Myocyte (in vitro differentiated cells): ENCODE measurements at regions not wholly inside any gene's neighbourhood (a gene's known extent, or its start where the extent isn't known, plus 50 kb on each side); places are given as distances from the start of the nearest gene placed in this dataset.

Experiments
- DNase-seq: peaks from one replicate; pipeline ENCODE4 v3.0.0-alpha.2; 2012; ENCODE audit warnings: low read depth

DNA sequence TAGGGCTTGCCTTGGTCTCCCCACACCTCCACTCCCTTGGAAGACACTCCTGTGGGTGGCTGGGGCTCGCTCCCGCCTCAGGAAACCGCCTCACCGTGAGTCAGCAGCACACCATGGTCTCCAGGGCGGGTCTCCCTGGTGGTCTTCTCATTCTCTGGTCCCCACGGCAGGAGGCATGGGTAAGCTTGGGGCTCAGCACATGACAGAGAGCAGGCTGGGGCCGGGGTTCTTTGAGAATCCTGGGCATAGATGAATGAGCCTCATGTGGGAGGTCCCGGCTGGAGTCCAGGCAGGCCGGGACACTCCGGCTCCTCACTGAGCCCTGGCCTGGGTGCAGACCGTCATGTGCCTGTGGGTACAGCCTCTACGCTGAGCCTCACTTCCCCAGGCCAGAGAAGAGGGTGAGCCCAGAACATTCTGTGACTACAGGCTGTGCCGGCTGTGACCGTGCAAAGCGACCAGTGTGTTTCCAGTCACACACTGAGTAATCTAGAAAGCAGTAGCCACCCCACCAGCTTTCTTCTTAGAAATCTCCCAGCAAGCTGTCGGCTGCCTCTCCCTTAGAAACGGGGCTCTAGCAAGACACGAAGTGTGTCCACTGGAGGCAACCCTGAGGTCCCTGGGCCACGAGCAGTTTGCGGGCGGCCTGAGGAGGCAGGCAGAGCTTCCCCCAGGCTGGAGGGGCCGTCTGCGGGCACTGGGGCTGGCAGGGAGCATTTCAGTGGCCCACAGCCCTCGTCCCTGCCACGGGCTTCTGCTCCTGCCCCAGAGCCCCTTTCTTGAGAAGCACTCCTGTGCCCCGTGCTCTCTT lies 93.1 kb downstream of the RHOB start:
- peak; percentile 43 for DNase-seq

DNA sequence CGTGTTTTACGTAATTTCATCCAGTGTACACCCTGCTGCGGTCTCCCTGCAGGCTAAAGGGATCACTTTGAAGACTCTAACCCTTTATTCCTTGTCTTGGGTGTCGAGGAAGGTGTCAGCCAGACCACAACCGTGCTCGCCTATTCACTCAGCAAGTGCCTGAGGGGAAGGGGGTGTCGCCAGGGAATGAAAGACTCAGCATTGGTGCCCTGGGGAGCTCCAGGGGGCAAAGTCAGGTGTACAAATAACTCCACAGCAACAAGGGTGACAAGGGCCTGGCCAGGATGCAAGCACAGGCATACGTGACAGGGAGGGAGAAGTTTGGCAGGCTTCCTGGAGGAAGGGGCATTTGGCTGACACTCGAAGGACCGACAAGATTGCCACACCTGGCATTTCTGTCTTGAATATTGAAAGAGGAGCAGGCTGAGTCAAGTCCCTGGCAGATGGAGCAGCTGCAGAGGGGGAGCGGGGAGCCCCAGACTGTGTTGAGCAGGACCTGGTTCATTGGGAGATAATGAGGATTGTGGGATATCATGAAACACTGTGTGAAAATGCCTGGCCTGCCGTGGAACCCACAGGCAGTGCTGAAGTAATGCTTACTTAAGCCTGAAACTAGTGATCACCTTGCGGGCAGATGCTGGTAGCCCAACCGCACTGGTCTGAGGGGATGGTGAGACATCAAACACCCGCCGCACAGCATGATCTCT lies 93.9 kb downstream of the RHOB start:
- DNase-seq: peak; percentile 90

DNA sequence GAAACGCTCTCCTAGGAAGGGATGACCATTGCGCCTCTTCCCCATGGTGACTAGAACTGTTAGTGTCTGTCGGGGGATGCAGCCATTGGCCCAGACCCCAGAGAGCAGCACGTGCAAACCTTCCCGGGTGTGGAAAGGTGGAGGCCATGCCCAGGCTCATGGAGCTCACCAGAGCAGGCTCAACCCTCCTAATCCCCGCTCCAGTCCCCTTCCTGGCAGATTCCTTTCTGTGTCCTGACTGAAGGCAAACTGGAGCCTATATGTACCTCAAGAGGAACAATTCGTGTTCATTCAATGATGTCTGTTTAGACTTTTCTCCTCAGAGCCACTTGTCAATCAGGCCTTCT lies 94.4 kb downstream of the RHOB start:
- no peak for DNase-seq

DNA sequence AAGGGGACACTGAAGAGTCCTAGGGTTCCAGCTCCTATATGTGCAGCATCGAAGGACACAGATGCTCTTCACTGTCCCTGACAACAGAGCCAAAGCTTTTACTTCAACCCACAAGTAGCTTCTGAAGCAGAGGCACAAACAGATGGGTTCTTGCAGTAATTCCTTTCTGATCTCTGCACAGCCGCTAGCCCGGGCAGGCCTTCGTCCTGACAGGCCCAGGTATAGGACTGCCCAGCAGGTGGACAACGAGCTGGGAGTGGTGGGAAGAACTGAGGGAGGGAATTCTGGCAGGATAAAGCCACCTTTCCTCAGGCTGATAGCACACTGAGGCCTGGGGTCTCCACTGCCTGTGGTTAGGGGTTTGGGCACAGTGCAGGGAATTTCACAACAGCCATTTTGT lies 94.8 kb downstream of the RHOB start:
- DNase-seq: no peak

DNA sequence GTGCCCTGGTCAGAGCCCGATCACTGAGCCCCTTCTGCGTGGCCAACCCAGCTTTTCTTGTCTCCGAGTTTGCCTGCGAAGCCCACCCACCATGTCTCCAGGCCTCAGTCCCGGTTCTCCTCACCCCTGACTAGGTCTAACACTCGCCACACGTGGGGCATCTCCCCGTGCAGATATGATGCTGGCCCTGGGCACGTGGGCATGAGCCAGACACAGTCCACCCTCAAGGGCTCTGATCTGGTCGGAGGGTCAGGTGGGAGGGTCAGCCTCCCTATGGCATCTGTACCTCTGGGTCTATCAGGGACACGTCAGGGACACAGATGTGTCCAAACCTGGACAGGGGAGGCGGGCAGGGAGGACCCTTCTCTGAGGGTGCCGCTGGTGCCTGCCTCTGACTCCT lies 95.4 kb downstream of the RHOB start:
- no peak for DNase-seq

DNA sequence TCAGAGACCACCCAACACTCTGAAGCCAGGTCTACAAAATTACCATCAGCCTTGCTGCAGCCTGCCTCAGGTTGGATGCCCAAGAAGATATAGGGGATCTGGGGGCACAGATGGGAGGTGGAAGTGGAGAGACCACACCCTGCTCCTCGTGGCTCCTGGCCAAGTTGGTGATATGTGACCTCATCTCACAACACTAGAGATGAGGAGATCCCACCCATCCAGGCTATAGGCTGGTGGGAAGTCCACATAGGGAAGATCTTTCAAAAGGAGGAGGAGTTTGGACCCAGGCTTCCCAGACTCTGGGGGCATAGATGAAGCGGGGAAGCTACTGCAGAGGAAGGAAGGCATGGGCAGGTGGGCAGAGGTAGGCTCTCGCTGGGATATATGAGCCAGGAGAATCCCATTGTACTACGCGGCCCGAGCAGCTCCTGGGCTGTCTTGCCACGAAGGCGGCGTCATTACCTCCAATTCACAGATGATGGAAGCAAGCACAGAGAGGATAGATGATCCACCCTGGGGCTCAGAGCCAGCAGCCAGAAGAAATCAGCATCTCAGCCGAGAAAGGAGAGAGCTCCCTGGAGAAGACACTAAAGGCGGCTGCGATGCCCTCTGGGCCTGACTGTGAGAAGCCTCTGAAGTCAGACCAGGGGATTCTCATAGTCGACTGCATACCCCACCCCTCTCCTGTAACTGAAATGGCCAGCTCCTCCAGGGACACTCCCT lies 96.0 kb downstream of the RHOB start:
- DNase-seq: peak; percentile 90

DNA sequence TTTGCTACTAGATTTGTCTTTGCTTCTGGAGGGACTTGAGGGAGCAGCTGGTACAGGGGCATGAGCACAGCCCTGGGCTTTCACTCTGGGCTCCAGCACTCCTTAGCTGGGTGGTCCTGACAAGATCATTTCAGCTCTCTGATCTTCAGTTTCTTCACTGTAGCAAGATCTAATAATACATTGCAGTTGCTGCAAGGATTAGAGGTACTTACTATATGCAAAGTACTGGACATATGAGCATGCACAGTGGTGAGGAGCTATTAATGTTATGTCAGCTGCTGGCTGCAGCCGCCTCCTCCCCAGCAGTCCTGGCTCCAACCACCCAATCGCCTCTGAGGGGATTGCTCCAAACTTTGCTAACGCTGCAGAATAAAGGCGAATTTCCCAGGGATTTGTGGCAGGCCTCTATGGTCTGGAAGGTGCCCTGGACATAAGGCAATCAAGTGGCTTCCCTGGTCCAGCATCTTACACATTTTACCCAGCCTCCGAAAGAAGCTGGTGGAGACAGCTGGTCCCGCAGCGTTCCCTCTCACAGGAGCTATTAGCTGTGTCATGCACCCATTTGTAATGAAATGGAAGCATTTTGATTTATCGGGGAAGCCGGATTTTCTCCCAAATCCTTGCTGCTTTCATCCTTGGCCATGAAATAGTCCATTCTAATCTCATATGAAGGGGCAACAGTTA lies 96.7 kb downstream of the RHOB start:
- peak; percentile 95 for DNase-seq

DNA sequence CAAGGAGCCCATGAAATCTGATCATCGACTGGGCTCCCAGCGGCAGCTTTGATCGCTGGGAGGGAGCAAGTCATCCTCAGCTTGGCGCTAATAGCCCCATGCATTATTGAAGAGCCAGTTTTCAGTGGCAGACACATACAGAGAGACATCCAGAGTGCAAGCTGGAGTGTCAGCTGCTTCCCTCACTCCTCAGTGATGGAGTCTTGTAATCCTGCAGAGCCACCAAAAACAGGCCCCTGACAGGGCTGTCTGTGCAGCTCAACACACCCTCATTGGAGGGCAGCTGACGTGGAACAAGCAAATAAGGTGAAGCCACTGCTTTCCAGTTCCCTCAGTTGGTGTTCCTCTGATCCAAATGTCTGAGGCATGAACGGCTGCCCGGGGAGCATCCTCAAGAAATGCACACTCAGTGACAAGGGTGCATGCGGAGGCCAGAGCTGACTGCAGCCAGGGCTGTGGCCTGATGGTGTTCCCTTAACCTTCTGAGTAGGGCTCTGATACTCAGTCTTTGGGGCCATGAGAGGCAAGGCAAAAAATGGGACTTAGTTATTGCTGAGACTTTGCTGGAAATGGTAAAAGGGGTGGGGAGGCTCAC lies 97.4 kb downstream of the RHOB start:
- peak; percentile 74 for DNase-seq

DNA sequence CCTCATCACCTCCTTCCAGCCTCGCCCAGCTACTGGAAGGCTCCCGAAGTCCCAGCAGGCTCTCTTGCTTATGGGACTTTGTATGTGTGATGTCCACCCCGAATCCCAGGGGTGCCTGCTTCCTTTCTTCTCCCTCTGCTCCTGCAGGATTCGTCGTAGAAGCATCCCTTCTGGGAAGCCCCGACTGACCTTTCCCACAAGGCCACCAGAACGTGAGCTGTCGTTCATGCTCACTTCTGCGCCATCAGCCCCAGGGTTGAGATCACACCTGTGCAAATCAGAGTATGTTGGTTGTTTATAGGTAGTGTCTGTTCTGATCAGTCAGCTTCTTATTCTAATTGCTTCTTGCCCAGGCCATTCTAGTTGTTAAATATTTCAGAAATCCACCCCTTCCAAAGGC lies 101.8 kb downstream of the HS1BP3 start:
- DNase-seq: no peak

DNA sequence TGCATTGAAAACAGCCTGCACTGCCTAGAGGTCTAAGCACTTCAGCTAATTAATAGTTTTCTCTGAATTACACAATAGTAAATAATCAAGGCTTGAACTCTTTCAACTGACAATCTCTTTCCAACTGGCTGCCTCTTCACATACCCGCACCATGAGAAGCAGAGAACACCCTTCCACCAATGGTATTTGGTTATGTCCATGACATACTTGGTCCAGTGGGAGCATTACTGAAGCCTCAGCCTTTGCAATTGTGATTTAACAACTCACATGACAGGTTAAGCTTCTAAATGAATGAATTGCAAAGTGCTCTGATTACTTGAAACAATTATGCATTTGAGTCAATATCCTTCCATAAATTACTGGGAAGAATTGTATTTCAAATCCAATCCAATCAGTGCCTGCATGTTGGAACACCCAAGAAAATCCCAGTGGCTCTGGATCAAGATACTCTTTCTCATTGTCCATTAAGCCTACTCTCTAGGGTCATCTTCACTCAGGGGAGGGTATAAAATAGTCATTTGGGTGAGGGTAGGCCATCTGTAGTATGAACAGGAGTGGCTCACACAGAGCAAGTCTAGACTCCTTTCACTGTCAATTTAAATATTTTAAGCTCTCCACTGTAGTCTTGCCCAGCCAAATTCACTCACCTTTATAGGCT lies 101.1 kb downstream of the HS1BP3 start:
- no peak for DNase-seq

DNA sequence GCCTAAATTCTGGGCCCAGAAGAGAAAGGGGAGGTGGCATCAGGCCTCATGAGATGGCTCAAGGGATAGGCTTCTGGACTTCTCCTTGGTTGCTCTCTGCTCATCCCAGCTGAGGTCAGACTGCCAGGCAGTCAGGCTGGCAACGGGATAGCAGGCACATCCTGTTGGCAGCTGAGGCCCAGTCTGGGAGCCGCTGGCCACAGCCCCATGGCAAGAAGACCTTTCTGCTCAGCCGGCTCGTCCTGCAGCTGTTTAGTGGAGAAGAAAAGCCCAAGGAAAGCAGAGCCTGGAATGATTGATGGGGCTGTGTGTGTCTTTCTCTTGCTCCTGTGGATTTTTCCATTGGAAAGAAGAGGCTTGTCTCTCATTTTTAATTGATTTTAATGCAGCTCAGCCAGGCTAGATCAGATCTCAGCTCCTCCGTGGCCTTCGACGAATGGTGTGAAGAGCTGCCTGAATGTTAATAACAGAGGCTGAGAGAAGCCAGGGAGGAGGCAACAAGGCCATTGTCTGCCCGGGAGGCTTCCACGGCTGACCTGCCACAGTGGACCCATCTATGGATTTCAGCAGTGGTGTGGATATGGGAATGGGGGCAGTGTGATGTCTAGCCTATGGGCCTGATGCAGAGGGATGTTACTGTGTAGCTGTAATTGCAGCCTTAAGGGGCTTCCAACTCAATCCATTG lies 99.5 kb downstream of the HS1BP3 start:
- peak; percentile 98 for DNase-seq

DNA sequence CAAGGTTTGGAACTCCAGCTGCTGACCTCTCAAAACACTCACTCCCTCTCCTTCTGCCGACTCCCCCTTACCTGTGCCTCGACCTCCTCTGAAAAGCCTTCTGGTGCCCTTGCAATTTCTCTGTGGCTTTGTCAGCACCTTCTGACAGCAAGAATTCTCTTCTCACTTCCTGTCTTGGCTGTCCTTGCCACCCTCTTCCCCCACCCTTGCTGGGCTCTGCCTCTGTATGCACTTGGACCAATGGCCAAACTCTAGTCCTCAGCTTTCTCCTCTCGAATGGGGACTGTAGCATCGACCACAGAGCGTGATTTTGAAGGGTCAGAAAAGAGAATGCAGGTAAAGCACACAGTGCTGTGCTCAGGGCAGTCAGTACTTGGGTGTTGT lies 99.0 kb downstream of the HS1BP3 start:
- DNase-seq: no peak

DNA sequence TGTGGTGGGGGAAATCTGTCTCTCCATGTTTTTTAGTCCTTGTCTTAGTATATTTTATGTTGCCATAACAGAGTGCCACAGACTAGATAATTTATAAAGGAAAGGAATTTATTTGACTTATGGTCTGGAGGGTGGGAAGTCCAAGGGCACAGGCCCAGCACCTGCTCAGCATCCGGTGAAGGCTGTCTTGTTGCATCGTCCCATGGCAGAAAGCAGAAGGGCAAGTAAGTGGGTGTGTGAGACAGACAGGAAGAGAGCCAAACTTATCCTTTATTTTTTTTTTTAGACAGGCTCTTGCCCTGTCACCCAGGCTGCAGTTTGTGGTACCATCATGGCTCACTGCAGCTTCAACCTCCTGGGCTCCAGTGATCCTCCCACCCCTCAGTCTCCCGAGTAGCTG lies 98.1 kb downstream of the HS1BP3 start:
- no peak for DNase-seq

DNA sequence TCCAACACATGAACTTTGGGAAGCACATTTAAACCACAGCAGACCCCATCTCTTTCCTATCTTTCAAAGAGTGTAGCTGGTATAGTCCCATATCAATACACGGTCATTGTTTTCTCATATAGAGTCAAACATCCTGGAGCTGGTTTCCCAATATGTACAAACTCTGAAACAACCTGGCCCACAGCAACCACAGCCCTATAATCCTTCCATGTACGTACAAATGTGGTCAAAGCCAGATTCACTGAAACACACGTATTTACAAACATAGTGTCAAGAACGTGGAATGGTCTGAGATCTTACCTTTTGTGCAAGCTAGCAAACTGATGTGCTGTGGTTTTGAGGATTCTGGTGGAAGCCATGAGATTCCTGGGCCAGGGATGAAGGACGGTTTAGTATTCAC lies 97.3 kb downstream of the HS1BP3 start:
- no peak for DNase-seq

DNA sequence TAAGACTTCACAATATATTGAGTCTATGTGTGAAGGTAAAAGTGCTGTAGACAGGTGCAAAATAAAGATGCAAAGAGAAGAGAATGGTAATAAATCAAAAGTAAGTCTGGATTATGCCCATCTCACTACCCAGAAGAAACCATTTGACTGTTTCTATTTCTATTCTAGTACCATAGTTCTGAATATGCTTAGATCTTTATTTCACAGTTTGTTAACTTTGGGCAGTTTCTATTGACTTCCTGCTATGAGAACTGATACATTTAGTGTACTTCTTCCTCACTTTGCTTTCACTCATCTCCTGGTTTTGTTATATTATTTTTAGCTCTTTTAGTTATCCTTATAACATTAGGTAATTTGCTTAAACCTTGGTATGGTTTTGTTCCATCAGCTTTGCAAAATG lies 94.9 kb downstream of the HS1BP3 start:
- no peak for DNase-seq

DNA sequence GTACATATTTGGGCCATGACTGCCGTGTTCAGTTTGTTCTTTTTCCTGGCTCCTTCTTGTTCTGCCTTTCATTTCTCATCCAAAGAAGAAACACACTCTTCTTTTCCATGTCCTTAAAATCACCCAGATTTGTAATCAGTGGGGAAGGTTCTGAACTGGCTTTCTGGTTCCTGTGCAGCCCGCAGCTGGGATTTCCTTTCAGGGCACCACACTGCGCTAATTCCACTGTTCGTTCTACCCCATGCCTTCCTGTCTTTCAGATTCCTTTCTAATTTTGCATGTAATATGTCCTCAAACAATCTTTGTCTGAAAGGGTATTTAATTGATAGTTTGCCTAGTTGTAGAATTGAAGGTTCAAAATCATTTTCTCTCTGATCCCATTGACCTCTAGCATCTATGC lies 94.1 kb downstream of the HS1BP3 start:
- DNase-seq: no peak

DNA sequence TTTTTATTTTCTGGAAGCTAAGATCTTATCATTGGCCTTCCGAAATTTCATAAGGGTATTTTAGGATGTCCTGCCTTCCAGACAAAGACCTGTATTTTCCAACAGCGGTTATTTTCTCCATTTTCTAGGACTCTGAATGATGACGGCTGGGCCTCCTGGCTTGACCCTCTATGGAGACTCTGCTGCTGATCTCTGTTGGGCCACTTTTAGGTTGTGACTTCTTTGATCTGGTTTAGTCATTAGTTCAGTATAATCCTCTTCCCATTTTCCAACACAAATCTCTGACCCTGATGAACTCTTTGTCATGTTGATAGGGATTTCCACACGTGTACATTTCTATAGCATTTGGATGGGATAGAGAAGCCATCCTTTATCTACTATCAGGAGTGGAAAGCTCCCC lies 93.7 kb downstream of the HS1BP3 start:
- DNase-seq: no peak

DNA sequence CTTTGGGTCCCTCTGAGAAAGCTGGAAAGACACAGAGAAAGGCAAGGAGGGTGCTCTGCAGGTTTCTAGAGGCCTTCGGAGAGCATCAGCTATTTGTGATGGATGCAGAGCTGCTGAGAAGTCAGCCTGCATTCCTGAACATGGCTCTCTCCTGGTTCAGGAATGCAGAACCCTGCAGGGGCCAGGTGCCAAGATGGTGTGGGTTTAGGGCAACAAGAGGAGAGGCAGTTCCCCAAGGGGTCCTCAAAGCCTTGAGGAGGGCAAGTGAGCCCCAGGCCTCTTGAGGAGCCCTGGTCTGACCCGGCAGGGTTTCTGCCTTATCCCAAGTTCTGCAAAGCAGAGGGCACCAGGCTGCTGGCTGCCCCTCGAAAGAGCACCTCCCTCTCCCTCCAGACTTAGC lies 93.3 kb downstream of the HS1BP3 start:
- no peak for DNase-seq

DNA sequence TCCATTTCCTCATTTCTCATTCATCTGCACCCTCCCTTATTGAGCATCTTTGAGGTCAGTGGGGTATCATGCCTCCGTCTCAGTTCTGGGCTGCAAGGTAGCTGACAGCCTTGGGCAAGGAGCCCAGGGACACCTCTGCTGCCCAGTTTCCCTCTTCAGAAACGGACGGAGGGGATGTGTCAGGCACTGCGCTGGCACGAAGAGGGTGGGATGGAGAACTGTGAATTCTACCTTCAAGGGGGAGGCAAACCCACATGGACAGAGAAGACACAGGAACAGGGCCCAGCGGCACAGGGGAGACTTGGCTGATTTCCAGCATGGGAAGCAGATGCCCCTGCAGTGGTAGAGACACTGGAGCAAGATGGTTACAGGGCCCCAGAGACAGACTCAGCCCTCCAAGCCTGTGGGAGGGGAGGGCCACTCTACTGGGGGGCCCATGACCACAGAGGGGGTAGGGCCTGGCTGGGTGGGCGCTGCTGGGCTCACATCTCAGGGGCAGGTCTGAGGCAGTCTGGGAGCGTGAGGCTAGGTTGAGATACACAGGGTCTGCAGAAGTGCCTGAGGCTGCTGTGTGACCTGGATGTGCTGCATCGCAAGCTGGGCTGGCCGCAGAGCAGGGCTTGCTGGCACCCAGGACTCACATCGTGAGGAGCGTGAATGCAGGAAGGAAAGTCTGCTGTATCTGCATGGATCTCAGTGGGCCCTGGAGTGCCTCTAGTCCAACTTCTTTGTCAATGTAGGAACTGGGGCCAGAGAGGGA lies 92.3 kb downstream of the HS1BP3 start:
- DNase-seq: no peak

DNA sequence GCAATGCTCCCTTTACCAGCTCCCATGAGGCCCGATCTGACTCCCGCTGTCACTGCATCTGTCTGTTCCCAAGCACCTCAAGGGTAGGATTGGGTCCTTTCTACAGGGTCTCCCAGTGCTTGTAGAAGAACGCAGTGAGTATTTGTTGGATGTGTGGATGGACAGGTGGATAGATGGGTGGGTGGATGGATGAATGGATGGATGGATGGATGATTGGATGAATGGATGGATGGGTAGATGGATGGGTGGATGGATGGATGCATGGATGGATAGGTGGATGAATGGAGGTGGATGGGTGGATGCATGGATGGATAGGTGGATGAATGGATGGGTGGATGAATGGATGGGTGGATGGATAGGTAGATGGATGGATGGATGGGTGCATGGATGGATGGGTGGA lies 91.6 kb downstream of the HS1BP3 start:
- DNase-seq: no peak
